ENCODE measurements at regions not wholly inside any gene's neighbourhood (a gene's known extent, or its start where the extent isn't known, plus 50 kb on each side); places are given as distances from the start of the nearest gene placed in this dataset.

GRCh38 chr10:57507788-57508187 is 759.9 kb downstream of the IPMK start:
- Mint-ChIP-seq H3K9me3 (peaks cover 2 to 13% (median 11%) of the 10 kb centered on the region in 3 donors), H3K36me3 (no peaks in the 10 kb centered on the region), H3K27ac (no peak overlapping the region), H3K27me3 (no peaks in the 10 kb centered on the region), H3K4me3 (no peak overlapping the region), H3K4me1 (no peaks in the 10 kb centered on the region)
- no peak overlapping the region for H3K27ac ChIP-seq (ENCODE audit: low read length)
- no peaks in the 10 kb centered on the region for H3K36me3 ChIP-seq (ENCODE audit: control insufficient read depth in 2 of 2, extremely low read depth in 1 of 2, insufficient read depth in 1 of 2, low read length in 1 of 2)
- WGBS (ENCODE audit: insufficient coverage), result 59% methylated on average over 5 of the region's 5 CpGs
- H3K9me3 ChIP-seq, result no peaks in the 10 kb centered on the region
- ATAC-seq (replicated peaks in 1 of 4), result no peak
- ChIA-PET POLR2A (no interaction called here), CTCF (no interaction called here)
- no peak overlapping the region for H3K4me3 ChIP-seq (ENCODE audit: control insufficient read depth in 1 of 2, extremely low read depth in 1 of 2, low read length in 1 of 2)
- H3K4me1 ChIP-seq (ENCODE audit: control insufficient read depth in 1 of 2, extremely low read depth in 1 of 2, insufficient read depth in 2 of 2, low read length in 2 of 2), result no peaks in the 10 kb centered on the region
- DNase-seq, result no peak
- no peaks in the 10 kb centered on the region for H3K27me3 ChIP-seq (replicated peaks in 1 of 2; ENCODE audit: control insufficient read depth in 2 of 2, extremely low read depth in 1 of 2, insufficient read depth in 2 of 2, low read length in 1 of 2)

DNA sequence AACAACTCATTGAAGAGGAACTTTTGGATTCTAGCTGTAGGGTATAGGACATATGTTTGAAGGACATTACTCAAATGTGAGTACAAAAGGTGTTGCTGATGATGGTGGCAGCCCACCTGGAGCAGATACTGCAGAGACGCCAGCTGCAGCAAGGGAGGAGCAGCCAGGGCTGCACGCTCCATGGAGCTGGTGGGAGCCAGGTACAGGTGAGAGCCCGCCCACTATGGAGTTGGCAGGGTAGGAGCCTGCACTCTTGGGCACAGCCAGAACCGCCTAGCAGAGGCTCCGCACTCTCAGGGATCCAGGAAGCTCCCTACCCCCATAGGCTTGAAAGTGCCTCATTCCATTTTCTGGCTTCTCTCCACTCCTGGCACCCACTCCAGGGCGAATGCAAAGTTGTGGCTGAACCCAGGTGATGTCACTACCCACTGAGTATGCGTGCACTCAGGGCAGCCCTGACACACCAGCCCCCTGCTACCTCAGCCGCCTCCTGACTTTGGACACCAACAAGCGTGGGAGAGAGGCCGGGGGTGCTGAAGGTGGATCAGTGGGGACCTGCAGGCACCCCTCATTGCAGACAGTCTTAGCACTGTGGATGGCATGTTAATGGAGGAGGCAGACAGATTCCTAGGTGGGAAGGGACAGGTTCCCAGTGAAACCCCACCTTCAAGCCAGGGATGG is 761.1 kb downstream of the IPMK start:
- H3K4me3 Mint-ChIP-seq, result no peak overlapping the region
- H3K36me3 ChIP-seq (ENCODE audit: control insufficient read depth in 2 of 2, extremely low read depth in 1 of 2, insufficient read depth in 1 of 2, low read length in 1 of 2), result no peaks in the 10 kb centered on the region
- H3K9me3 Mint-ChIP-seq, result peaks cover 2 to 13% (median 7%) of the 10 kb centered on the region in 3 donors
- H3K4me3 ChIP-seq (ENCODE audit: control insufficient read depth in 1 of 2, extremely low read depth in 1 of 2, low read length in 1 of 2), result no peak overlapping the region
- H3K27ac ChIP-seq (ENCODE audit: low read length), result no peak overlapping the region
- H3K9me3 ChIP-seq, result no peaks in the 10 kb centered on the region
- 79% methylated on average over 8 of the region's 10 CpGs for WGBS (ENCODE audit: insufficient coverage)
- DNase-seq, result no peak
- H3K27me3 Mint-ChIP-seq, result no peaks in the 10 kb centered on the region
- no peaks in the 10 kb centered on the region for H3K27me3 ChIP-seq (replicated peaks in 1 of 2; ENCODE audit: control insufficient read depth in 2 of 2, extremely low read depth in 1 of 2, insufficient read depth in 2 of 2, low read length in 1 of 2)
- H3K27ac Mint-ChIP-seq, result no peak overlapping the region
- no peaks in the 10 kb centered on the region for H3K36me3 Mint-ChIP-seq
- H3K4me1 ChIP-seq (ENCODE audit: control insufficient read depth in 1 of 2, extremely low read depth in 1 of 2, insufficient read depth in 2 of 2, low read length in 2 of 2), result no peaks in the 10 kb centered on the region
- ATAC-seq (replicated peaks in 1 of 4), result no peak
- CTCF ChIA-PET, result interaction anchor here in 1 of 2 donors (0.8 kb wide), 1 partner anchor 14 kb away, joined by 3 read pairs; no protein-coding TSS in a partner anchor
- no peaks in the 10 kb centered on the region for H3K4me1 Mint-ChIP-seq
- POLR2A ChIA-PET, result no interaction called here

- Histone ChIP-seq H3K36me3 (ENCODE audit: control insufficient read depth in 2 of 2, extremely low read depth in 1 of 2, insufficient read depth in 1 of 2, low read length in 1 of 2) (no peaks in the 10 kb centered on the region), H3K27ac (ENCODE audit: low read length) (no peak overlapping the region), H3K4me3 (ENCODE audit: control insufficient read depth in 1 of 2, extremely low read depth in 1 of 2, low read length in 1 of 2) (no peak overlapping the region), H3K9me3 (no peaks in the 10 kb centered on the region), H3K27me3 (replicated peaks in 1 of 2; ENCODE audit: control insufficient read depth in 2 of 2, extremely low read depth in 1 of 2, insufficient read depth in 2 of 2, low read length in 1 of 2) (no peaks in the 10 kb centered on the region), H3K4me1 (ENCODE audit: control insufficient read depth in 1 of 2, extremely low read depth in 1 of 2, insufficient read depth in 2 of 2, low read length in 2 of 2) (no peaks in the 10 kb centered on the region)
- no peaks in the 10 kb centered on the region for H3K27me3 Mint-ChIP-seq
- no peak overlapping the region for H3K4me3 Mint-ChIP-seq
- WGBS (ENCODE audit: insufficient coverage), result no CpG with 5 or more reads among the region's 2 CpGs
- ChIA-PET POLR2A (no interaction called here), CTCF (no interaction called here)
- H3K9me3 Mint-ChIP-seq, result peaks cover 0 to 6% (median 6%) of the 10 kb centered on the region in 3 donors
- no peak for DNase-seq
- H3K27ac Mint-ChIP-seq, result no peak overlapping the region
- ATAC-seq (replicated peaks in 1 of 4), result no peak
- H3K4me1 Mint-ChIP-seq, result no peaks in the 10 kb centered on the region
- H3K36me3 Mint-ChIP-seq, result no peaks in the 10 kb centered on the region
Observed at GRCh38 chr10:57494486-57494885, 773.2 kb downstream of the IPMK start.

GRCh38 chr10:57482259-57482658 is 785.4 kb downstream of the IPMK start:
- Histone ChIP-seq H3K36me3 (ENCODE audit: control insufficient read depth in 2 of 2, extremely low read depth in 1 of 2, insufficient read depth in 1 of 2, low read length in 1 of 2) (no peaks in the 10 kb centered on the region), H3K27me3 (replicated peaks in 1 of 2; ENCODE audit: control insufficient read depth in 2 of 2, extremely low read depth in 1 of 2, insufficient read depth in 2 of 2, low read length in 1 of 2) (no peaks in the 10 kb centered on the region), H3K27ac (ENCODE audit: low read length) (no peak overlapping the region), H3K4me3 (ENCODE audit: control insufficient read depth in 1 of 2, extremely low read depth in 1 of 2, low read length in 1 of 2) (no peak overlapping the region), H3K9me3 (no peaks in the 10 kb centered on the region), H3K4me1 (ENCODE audit: control insufficient read depth in 1 of 2, extremely low read depth in 1 of 2, insufficient read depth in 2 of 2, low read length in 2 of 2) (no peaks in the 10 kb centered on the region)
- H3K36me3 Mint-ChIP-seq, result no peaks in the 10 kb centered on the region
- no peak overlapping the region for H3K4me3 Mint-ChIP-seq
- peaks cover 1 to 8% (median 2%) of the 10 kb centered on the region in 3 donors for H3K9me3 Mint-ChIP-seq
- CTCF ChIA-PET, result no interaction called here
- DNase-seq, result no peak
- no peak for ATAC-seq (replicated peaks in 1 of 4)
- H3K4me1 Mint-ChIP-seq, result no peaks in the 10 kb centered on the region
- WGBS (ENCODE audit: insufficient coverage), result no CpG with 5 or more reads among the region's 1 CpG
- H3K27ac Mint-ChIP-seq, result no peak overlapping the region
- no peaks in the 10 kb centered on the region for H3K27me3 Mint-ChIP-seq
- POLR2A ChIA-PET, result no interaction called here

- no peaks in the 10 kb centered on the region for H3K27me3 ChIP-seq (replicated peaks in 1 of 2; ENCODE audit: control insufficient read depth in 2 of 2, extremely low read depth in 1 of 2, insufficient read depth in 2 of 2, low read length in 1 of 2)
- H3K36me3 ChIP-seq (ENCODE audit: control insufficient read depth in 2 of 2, extremely low read depth in 1 of 2, insufficient read depth in 1 of 2, low read length in 1 of 2), result no peaks in the 10 kb centered on the region
- no peaks in the 10 kb centered on the region for H3K4me1 ChIP-seq (ENCODE audit: control insufficient read depth in 1 of 2, extremely low read depth in 1 of 2, insufficient read depth in 2 of 2, low read length in 2 of 2)
- no peak for DNase-seq
- Mint-ChIP-seq H3K27ac (no peak overlapping the region), H3K9me3 (peaks cover 4 to 8% (median 8%) of the 10 kb centered on the region in 3 donors), H3K4me1 (no peaks in the 10 kb centered on the region), H3K36me3 (no peaks in the 10 kb centered on the region), H3K4me3 (no peak overlapping the region), H3K27me3 (no peaks in the 10 kb centered on the region)
- ChIA-PET POLR2A (no interaction called here), CTCF (no interaction called here)
- no peaks in the 10 kb centered on the region for H3K9me3 ChIP-seq
- WGBS (ENCODE audit: insufficient coverage), result no CpG with 5 or more reads among the region's 2 CpGs
- no peak overlapping the region for H3K4me3 ChIP-seq (ENCODE audit: control insufficient read depth in 1 of 2, extremely low read depth in 1 of 2, low read length in 1 of 2)
- ATAC-seq (replicated peaks in 1 of 4), result no peak
- no peak overlapping the region for H3K27ac ChIP-seq (ENCODE audit: low read length)
Observed at GRCh38 chr10:57472823-57473619, 794.7 kb downstream of the IPMK start.

DNA sequence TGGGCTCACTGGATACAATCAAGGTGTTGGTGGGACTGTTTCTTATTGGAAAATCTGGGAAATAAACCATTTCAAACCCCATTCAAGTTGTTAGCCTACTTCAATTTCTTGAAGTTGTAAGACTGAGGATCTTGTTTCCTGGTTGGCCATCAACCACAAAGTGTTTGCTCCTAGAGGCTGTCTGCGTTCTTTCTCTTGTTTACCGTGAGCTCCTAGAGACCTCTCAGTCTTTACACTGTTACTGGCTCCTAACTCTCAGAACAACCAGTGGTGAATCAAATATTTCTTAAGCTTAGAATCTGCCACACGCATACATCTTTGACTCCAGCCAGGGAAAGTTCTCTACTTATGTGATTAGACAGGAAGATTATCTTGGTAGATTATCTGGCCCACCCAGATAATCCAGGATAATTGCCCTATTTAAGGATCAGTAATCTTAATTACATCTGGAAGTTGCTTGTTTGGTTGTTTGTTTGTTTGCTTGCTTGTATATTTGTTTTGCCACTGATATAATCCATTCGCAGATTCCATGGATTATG is 798.7 kb downstream of the IPMK start:
- 90% methylated on average over 2 of the region's 4 CpGs for WGBS (ENCODE audit: insufficient coverage)
- H3K36me3 Mint-ChIP-seq, result no peaks in the 10 kb centered on the region

More for the DNA sequence above, 798.7 kb downstream of the IPMK start:
- Histone ChIP-seq H3K27ac (ENCODE audit: low read length) (no peak overlapping the region), H3K4me3 (ENCODE audit: control insufficient read depth in 1 of 2, extremely low read depth in 1 of 2, low read length in 1 of 2) (no peak overlapping the region), H3K9me3 (no peaks in the 10 kb centered on the region), H3K36me3 (ENCODE audit: control insufficient read depth in 2 of 2, extremely low read depth in 1 of 2, insufficient read depth in 1 of 2, low read length in 1 of 2) (no peaks in the 10 kb centered on the region), H3K27me3 (replicated peaks in 1 of 2; ENCODE audit: control insufficient read depth in 2 of 2, extremely low read depth in 1 of 2, insufficient read depth in 2 of 2, low read length in 1 of 2) (no peaks in the 10 kb centered on the region), H3K4me1 (ENCODE audit: control insufficient read depth in 1 of 2, extremely low read depth in 1 of 2, insufficient read depth in 2 of 2, low read length in 2 of 2) (no peaks in the 10 kb centered on the region)
- Mint-ChIP-seq H3K9me3 (no peaks in the 10 kb centered on the region), H3K27ac (no peak overlapping the region), H3K27me3 (no peaks in the 10 kb centered on the region), H3K4me1 (no peaks in the 10 kb centered on the region), H3K4me3 (no peak overlapping the region)
- ChIA-PET CTCF (no interaction called here), POLR2A (no interaction called here)
- DNase-seq (no peak), ATAC-seq (replicated peaks in 1 of 4) (no peak)

Data from T-cell (primary cell).